Panc1 (cell line): ENCODE measurements at regions not wholly inside any gene's neighbourhood (a gene's known extent, or its start where the extent isn't known, plus 50 kb on each side); places are given as distances from the start of the nearest gene placed in this dataset.

Experiments
- ATAC-seq: fragments of 200-7000 bp; cut with Tn5 transposase; 2 replicates; pipeline ENCODE4 v1.9.1; 2020; ENCODE audit warnings: mild to moderate bottlenecking, moderate library complexity
- BruUV-seq: library from RNA; stranded (reverse); fragments of 400-500 nt; replicated peaks from 2 replicates; lab custom pipeline; 2021; lab: Mats Ljungman, UMichigan
- CTCF ChIA-PET: fragments of 300-600 bp; sonication (Branson Sonifier 250); formaldehyde crosslinking; loops from one replicate; lab custom pipeline; 2022; ENCODE audit warnings: antibody characterized with exemption; lab: Charles Lee
- POLR2A ChIA-PET: fragments of 300-600 bp; sonication (Branson Sonifier 250); formaldehyde crosslinking; loops from one replicate; lab custom pipeline; 2022; ENCODE audit warnings: antibody characterized with exemption; lab: Charles Lee
- DNase-seq: peaks from one replicate; pipeline ENCODE4 v3.0.0-alpha.2; 2010; ENCODE audit warnings: low read depth, low spot score
- H3K27ac ChIP-seq: 2 replicates; pipeline ENCODE4 v1.5.1; 2011; ENCODE audit warnings: mild to moderate bottlenecking, low read length, inconsistent platforms
- H3K27me3 ChIP-seq: fragments of 200-500 bp; sonication (Bioruptor generic); 2 replicates; pipeline ENCODE4 v1.6.0; 2014; ENCODE audit warnings: low read length, inconsistent platforms; ENCODE audit not compliant: control insufficient read depth, insufficient read depth
- H3K36me3 ChIP-seq: fragments of 200-500 bp; sonication (Bioruptor generic); 2 replicates; pipeline ENCODE4 v1.5.1; 2014; ENCODE audit warnings: inconsistent platforms, mild to moderate bottlenecking, low read length, moderate library complexity; ENCODE audit not compliant: control insufficient read depth, insufficient read depth
- H3K4me1 ChIP-seq: 2 replicates; pipeline ENCODE4 v1.5.1; 2011; ENCODE audit warnings: inconsistent platforms, mild to moderate bottlenecking, low read length, moderate library complexity; ENCODE audit not compliant: control insufficient read depth, insufficient read depth
- H3K4me3 ChIP-seq, 2 experiments: 2 replicates each; pipeline ENCODE4 v1.5.1; 2011 to 2012; ENCODE audit warnings: low read depth in 2 of 2, low read length in 2 of 2, mild to moderate bottlenecking in 2 of 2, inconsistent platforms in 1 of 2, moderate library complexity in 1 of 2
- H3K9me3 ChIP-seq: fragments of 200-500 bp; sonication (Bioruptor generic); 2 replicates; pipeline ENCODE4 v1.5.1; 2014; ENCODE audit warnings: low read depth, mild to moderate bottlenecking, inconsistent platforms, low read length, moderate library complexity; ENCODE audit not compliant: control insufficient read depth, insufficient read depth
- CTCF ChIP-seq: fragments of 450-650 bp; IDR thresholded peaks from 2 replicates; pipeline ENCODE4 v1.5.1; 2017; ENCODE audit warnings: mild to moderate bottlenecking
- POLR2AphosphoS5 ChIP-seq: IDR thresholded peaks from 2 replicates; pipeline ENCODE4 v1.6.1; 2012; ENCODE audit warnings: mild to moderate bottlenecking, low read depth, low read length, moderate library complexity
- SIN3A ChIP-seq: IDR thresholded peaks from 2 replicates; pipeline ENCODE4 v1.6.1; 2012; ENCODE audit warnings: low read depth, mild to moderate bottlenecking, low read length, moderate library complexity, borderline replicate concordance; ENCODE audit not compliant: insufficient read depth
- TCF7L2 ChIP-seq: IDR thresholded peaks from 2 replicates; pipeline ENCODE4 v1.6.1; 2011; ENCODE audit warnings: mild to moderate bottlenecking, low read depth, low read length, inconsistent platforms
- in situ Hi-C: cut with HindIII; loops from 2 replicates; pipeline ENCODE4 v1.10.0; 2016; ENCODE audit warnings: low sequenced_read_pairs, low pct_unique_long_range_greater_than_20kb
- intact Hi-C: fragments of 100-400 bp; cut with micrococcal nuclease; formaldehyde crosslinking; loops from one replicate; pipeline ENCODE4 v1.10.0; 2022; ENCODE audit not compliant: unreplicated experiment
- TF ChIP-seq, protein P1 (sequence below), 2 experiments: IDR thresholded peaks; 2 replicates each; pipeline ENCODE4 v1.6.1; 2011 to 2012; ENCODE audit warnings: low read depth in 2 of 2, control low read depth in 1 of 2, low read length in 1 of 2, mild to moderate bottlenecking in 1 of 2, moderate library complexity in 1 of 2; ENCODE audit not compliant: insufficient read depth in 1 of 2

DNA sequence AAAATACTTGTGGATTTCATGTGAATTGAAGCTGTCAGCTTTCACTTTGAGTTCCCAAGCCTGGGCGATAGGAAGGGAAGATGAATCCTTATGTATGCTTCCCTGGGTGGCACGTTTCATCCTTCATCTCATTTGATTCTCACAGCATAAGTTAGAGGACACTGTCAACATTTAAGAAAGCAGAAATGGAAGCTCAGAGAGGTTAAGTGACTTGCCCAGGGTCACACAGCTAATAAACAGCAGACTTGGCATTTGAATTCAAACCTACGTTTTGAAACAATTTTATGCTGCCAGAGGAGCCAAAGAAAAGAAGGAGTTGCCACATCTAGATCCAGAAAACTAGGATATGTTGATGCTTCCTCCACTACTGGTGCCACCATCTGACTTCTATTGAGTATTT lies 108.3 kb upstream of the GPR139 start:
- ChIA-PET CTCF (no interaction called here), POLR2A (no interaction called here)
- intact Hi-C loops (no loop called here), in situ Hi-C loops (no loop called here)
- H3K9me3 ChIP-seq: no peaks in the 10 kb centered on the region
- no peaks in the 10 kb centered on the region for H3K36me3 ChIP-seq
- no TSS peak for BruUV-seq
- DNase-seq (no peak), ATAC-seq (no peak)
- H3K4me1 ChIP-seq: no peaks in the 10 kb centered on the region
- H3K4me3 ChIP-seq: no peak overlapping the region
- H3K27me3 ChIP-seq: peaks cover 13% of the 10 kb centered on the region; the same call in 1 of the 2 replicates
- H3K27ac ChIP-seq: no peak overlapping the region
- TF ChIP-seq TCF7L2 (no peak), SIN3A (no peak), POLR2AphosphoS5 (no peak), CTCF (no peak)
- TF ChIP-seq, protein P1, sequence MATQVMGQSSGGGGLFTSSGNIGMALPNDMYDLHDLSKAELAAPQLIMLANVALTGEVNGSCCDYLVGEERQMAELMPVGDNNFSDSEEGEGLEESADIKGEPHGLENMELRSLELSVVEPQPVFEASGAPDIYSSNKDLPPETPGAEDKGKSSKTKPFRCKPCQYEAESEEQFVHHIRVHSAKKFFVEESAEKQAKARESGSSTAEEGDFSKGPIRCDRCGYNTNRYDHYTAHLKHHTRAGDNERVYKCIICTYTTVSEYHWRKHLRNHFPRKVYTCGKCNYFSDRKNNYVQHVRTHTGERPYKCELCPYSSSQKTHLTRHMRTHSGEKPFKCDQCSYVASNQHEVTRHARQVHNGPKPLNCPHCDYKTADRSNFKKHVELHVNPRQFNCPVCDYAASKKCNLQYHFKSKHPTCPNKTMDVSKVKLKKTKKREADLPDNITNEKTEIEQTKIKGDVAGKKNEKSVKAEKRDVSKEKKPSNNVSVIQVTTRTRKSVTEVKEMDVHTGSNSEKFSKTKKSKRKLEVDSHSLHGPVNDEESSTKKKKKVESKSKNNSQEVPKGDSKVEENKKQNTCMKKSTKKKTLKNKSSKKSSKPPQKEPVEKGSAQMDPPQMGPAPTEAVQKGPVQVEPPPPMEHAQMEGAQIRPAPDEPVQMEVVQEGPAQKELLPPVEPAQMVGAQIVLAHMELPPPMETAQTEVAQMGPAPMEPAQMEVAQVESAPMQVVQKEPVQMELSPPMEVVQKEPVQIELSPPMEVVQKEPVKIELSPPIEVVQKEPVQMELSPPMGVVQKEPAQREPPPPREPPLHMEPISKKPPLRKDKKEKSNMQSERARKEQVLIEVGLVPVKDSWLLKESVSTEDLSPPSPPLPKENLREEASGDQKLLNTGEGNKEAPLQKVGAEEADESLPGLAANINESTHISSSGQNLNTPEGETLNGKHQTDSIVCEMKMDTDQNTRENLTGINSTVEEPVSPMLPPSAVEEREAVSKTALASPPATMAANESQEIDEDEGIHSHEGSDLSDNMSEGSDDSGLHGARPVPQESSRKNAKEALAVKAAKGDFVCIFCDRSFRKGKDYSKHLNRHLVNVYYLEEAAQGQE (IDR thresholded peaks at IDR 0.05; ENCODE audit: insufficient read depth in 1 of 2, low read depth in 2 of 2, low read length in 1 of 2): no peak

DNA sequence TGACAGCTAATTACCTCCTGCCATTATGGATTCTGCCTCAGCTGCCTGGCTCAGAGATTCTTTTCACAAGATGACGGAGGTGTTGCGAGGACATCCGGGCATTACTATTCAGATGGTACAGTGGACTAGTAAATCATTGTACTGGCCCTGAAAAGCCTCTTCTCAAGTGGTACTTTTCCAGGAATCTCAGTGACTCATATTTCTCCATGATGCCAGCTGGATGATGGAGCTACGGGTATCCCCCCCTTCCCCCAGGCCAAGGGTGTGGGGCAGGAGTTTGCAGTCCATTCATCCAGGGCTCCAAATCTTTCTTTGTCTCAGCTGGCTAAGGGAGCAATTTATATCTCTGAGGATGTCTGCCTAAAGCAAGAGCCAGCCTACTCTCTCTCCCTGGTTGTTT lies 107.7 kb upstream of the GPR139 start:
- no peak for DNase-seq
- ChIA-PET POLR2A (no interaction called here), CTCF (no interaction called here)
- Histone ChIP-seq H3K4me3 (no peak overlapping the region), H3K4me1 (no peaks in the 10 kb centered on the region), H3K9me3 (no peaks in the 10 kb centered on the region), H3K36me3 (no peaks in the 10 kb centered on the region), H3K27me3 (peaks cover 13% of the 10 kb centered on the region; the same call in 1 of the 2 replicates), H3K27ac (no peak overlapping the region)
- intact Hi-C loops (no loop called here), in situ Hi-C loops (no loop called here)
- TF ChIP-seq POLR2AphosphoS5 (no peak), SIN3A (no peak), TCF7L2 (no peak), CTCF (no peak)
- TF ChIP-seq, protein P1 (IDR thresholded peaks at IDR 0.05; ENCODE audit: insufficient read depth in 1 of 2, low read depth in 2 of 2, low read length in 1 of 2): no peak
- BruUV-seq: no TSS peak
- no peak for ATAC-seq
